Epithelial cell of esophagus (primary cell): ENCODE measurements at regions not wholly inside any gene's neighbourhood (a gene's known extent, or its start where the extent isn't known, plus 50 kb on each side); places are given as distances from the start of the nearest gene placed in this dataset.

ENCODE experiments used
- DNase-seq: peaks from one replicate; pipeline ENCODE4 v3.0.0; 2010; ENCODE audit warnings: low read depth
- H3K4me3 ChIP-seq: 2 replicates; pipeline ENCODE4 v1.5.1; 2011; ENCODE audit warnings: mild to moderate bottlenecking, low read length, control low read depth
- CTCF ChIP-seq: IDR thresholded peaks from 2 replicates; pipeline ENCODE4 v1.5.1; 2011; ENCODE audit warnings: low read depth, mild to moderate bottlenecking, low read length, control low read depth, inconsistent platforms; ENCODE audit not compliant: insufficient read depth; ENCODE audit errors: missing control alignments

- no peak for TF ChIP-seq CTCF
- H3K4me3 ChIP-seq = no peak overlapping the region
- DNase-seq = no peak
These were observed 303.5 kb upstream of the NR5A2 start for GRCh38 chr1:199724049-199724448.

GRCh38 chr1:199725002-199725565, 302.4 kb upstream of the NR5A2 start:
- no peak for DNase-seq
- H3K4me3 ChIP-seq = no peak overlapping the region
- no peak for TF ChIP-seq CTCF

- DNase-seq = no peak
- no peak overlapping the region for H3K4me3 ChIP-seq
- no peak for TF ChIP-seq CTCF
These were observed 299.8 kb upstream of the NR5A2 start for GRCh38 chr1:199727682-199728081.

GRCh38 chr1:199728345-199728744, 299.2 kb upstream of the NR5A2 start:
- no peak for TF ChIP-seq CTCF
- DNase-seq = no peak
- no peak overlapping the region for H3K4me3 ChIP-seq

GRCh38 chr1:199733125-199733524, 294.4 kb upstream of the NR5A2 start:
- peak; percentile 51 for DNase-seq
- no peak for TF ChIP-seq CTCF
- H3K4me3 ChIP-seq = no peak overlapping the region

- no peak overlapping the region for H3K4me3 ChIP-seq
- no peak for DNase-seq
- no peak for TF ChIP-seq CTCF
These were observed 293.3 kb upstream of the NR5A2 start for GRCh38 chr1:199734186-199734585.

- no peak overlapping the region for H3K4me3 ChIP-seq
- DNase-seq = no peak
- no peak for TF ChIP-seq CTCF
These were observed 291.9 kb upstream of the NR5A2 start for GRCh38 chr1:199735660-199736059.
